Endothelial cell of umbilical vein (primary cell): ENCODE measurements at regions not wholly inside any gene's neighbourhood (a gene's known extent, or its start where the extent isn't known, plus 50 kb on each side); places are given as distances from the start of the nearest gene placed in this dataset.

Source experiments
- POLR2A ChIP-seq: IDR thresholded peaks from 2 replicates; pipeline ENCODE4 v1.6.1; 2012; ENCODE audit warnings: low read depth, mild to moderate bottlenecking, control low read depth, low read length
- TF ChIP-seq, protein P1 (sequence below), 2 donors: IDR thresholded peaks; 1 replicate in 1 of 2; 2 replicates in 1 of 2; pipeline ENCODE4 v1.5.1; 2011; ENCODE audit warnings: low read length in 2 of 2, mild to moderate bottlenecking in 2 of 2, moderate library complexity in 2 of 2, control low read depth in 1 of 2, inconsistent platforms in 1 of 2, low read depth in 1 of 2; ENCODE audit not compliant: insufficient read depth in 1 of 2; ENCODE audit errors: extremely low read depth in 1 of 2

DNA sequence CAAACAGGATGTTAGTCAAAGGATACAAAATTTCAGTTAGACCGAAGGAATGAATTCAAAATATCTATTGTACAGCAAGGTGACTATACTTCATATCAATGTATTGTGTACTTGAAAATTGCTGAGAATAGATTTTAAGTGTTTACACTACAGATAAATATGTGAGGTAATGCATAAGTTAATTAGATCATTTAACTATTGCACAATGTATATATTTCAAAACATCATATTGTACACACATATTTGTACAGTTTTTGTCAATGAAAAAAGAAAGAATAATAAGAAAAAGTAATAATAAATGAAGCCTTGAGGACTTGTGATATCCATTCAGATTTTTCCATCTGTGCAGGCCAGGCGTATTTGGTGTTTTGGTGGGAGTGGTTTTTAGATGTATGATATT lies 367.4 kb upstream of the SNX7 start:
- no peak for TF ChIP-seq POLR2A
- TF ChIP-seq, protein P1, sequence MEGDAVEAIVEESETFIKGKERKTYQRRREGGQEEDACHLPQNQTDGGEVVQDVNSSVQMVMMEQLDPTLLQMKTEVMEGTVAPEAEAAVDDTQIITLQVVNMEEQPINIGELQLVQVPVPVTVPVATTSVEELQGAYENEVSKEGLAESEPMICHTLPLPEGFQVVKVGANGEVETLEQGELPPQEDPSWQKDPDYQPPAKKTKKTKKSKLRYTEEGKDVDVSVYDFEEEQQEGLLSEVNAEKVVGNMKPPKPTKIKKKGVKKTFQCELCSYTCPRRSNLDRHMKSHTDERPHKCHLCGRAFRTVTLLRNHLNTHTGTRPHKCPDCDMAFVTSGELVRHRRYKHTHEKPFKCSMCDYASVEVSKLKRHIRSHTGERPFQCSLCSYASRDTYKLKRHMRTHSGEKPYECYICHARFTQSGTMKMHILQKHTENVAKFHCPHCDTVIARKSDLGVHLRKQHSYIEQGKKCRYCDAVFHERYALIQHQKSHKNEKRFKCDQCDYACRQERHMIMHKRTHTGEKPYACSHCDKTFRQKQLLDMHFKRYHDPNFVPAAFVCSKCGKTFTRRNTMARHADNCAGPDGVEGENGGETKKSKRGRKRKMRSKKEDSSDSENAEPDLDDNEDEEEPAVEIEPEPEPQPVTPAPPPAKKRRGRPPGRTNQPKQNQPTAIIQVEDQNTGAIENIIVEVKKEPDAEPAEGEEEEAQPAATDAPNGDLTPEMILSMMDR (IDR thresholded peaks at IDR 0.05; ENCODE audit: extremely low read depth in 1 of 2, insufficient read depth in 1 of 2, low read depth in 1 of 2, low read length in 2 of 2), result no peak
